ENCODE measurements at regions not wholly inside any gene's neighbourhood (a gene's known extent, or its start where the extent isn't known, plus 50 kb on each side); places are given as distances from the start of the nearest gene placed in this dataset.

DNA sequence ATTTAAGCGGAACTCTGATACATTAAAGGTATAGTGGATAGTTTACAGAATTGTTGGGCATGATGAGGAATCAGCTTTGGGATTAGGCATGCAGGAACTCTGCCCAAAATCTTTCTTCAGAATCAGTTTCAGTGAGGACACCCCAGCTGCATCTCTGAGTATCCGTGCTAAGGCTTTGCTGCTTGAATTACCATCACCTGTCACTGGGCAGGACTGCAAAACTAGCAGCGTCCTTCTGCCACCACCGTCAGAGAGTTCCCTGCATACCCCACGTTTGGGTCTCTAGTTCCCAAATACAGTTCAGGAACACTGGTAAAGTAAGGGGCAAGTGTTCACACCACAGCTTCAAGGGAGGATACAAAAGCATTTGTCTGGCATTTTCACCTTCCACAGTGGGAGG is 164.6 kb upstream of the ARHGEF26 start:
- Histone ChIP-seq H3K4me2 (ENCODE audit: low read length) (no peak overlapping the region), H3K27ac (ENCODE audit: low read length) (no peak overlapping the region), H4K20me1 (ENCODE audit: insufficient read depth, low read length) (no peaks in the 10 kb centered on the region), H3K36me3 (replicated peaks; ENCODE audit: low read depth, low read length) (no peaks in the 10 kb centered on the region), H3K79me2 (ENCODE audit: low read length) (no peaks in the 10 kb centered on the region), H3K9ac (ENCODE audit: low read length) (no peak overlapping the region), H3K4me3 (ENCODE audit: low read length) (no peak overlapping the region), H2AFZ (ENCODE audit: low read depth, low read length) (no peak overlapping the region), H3K9me3 (ENCODE audit: insufficient read depth, low read length) (no peaks in the 10 kb centered on the region), H3K27me3 (ENCODE audit: low read depth, low read length) (no peaks in the 10 kb centered on the region), H3K4me1 (ENCODE audit: low read length) (no peaks in the 10 kb centered on the region)
- TF ChIP-seq EZH2phosphoT487 (IDR thresholded peaks at IDR 0.05; ENCODE audit: low read depth) (no peak), CTCF (IDR thresholded peaks at IDR 0.05; ENCODE audit: low read depth, low read length) (no peak)

DNA sequence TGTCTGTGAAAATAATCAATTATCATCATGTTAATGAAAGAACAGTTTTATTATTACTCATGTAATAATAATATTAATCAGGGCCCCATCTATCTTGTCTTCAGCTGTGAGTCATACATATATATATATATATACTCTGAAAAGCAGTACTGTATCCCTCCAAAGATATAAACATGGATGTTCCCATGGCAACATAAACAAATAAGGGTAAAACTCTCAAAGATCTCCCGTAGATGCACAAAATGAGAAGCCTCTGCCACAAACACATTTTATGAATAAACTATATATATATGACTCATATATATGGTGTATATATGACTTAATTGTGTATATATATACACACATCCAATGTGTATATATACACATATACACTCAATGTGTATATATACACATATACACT is 163.8 kb upstream of the ARHGEF26 start:
- Histone ChIP-seq H2AFZ (ENCODE audit: low read depth, low read length) (no peak overlapping the region), H3K79me2 (ENCODE audit: low read length) (no peaks in the 10 kb centered on the region), H3K4me2 (ENCODE audit: low read length) (no peak overlapping the region), H3K27ac (ENCODE audit: low read length) (no peak overlapping the region), H3K27me3 (ENCODE audit: low read depth, low read length) (no peaks in the 10 kb centered on the region), H3K9me3 (ENCODE audit: insufficient read depth, low read length) (no peaks in the 10 kb centered on the region), H3K9ac (ENCODE audit: low read length) (no peak overlapping the region), H3K36me3 (replicated peaks; ENCODE audit: low read depth, low read length) (no peaks in the 10 kb centered on the region), H4K20me1 (ENCODE audit: insufficient read depth, low read length) (no peaks in the 10 kb centered on the region), H3K4me1 (ENCODE audit: low read length) (no peaks in the 10 kb centered on the region), H3K4me3 (ENCODE audit: low read length) (no peak overlapping the region)
- TF ChIP-seq CTCF (IDR thresholded peaks at IDR 0.05; ENCODE audit: low read depth, low read length) (no peak), EZH2phosphoT487 (IDR thresholded peaks at IDR 0.05; ENCODE audit: low read depth) (no peak)

GRCh38 chr3:153958635-153959595 is 162.3 kb upstream of the ARHGEF26 start:
- no peaks in the 10 kb centered on the region for H3K79me2 ChIP-seq (ENCODE audit: low read length)
- H3K4me3 ChIP-seq (ENCODE audit: low read length): no peak overlapping the region
- TF ChIP-seq CTCF (IDR thresholded peaks at IDR 0.05; ENCODE audit: low read depth, low read length): no peak
- no peak for TF ChIP-seq EZH2phosphoT487 (IDR thresholded peaks at IDR 0.05; ENCODE audit: low read depth)

DNA sequence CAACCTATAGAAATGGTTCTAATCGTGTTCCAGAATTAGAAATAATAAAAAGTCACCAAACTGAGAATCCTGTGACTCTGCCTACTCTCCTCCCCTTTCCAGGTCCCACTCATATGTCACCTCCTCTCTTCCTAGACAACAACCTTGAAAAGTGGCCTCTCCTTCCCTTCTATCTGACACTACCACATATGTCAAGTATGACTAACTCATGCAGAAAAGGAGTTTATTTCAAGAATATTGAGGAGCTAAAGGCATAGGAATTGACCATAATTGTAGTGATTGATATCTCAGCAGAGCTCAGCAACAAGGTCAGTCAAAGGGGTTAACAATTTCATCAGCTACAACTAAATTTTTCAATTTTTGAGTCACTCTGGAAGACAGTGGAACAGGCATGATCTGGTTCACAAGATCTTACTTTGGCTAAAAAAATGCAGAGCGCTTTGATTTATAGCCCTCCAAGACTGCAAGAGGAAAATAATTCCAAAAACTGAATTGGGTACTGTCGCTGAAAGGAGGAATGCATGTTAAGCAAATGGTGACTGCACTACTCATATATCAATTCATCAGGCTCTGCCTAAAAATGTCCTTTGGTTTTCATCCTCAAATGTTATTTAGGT is 160.6 kb upstream of the ARHGEF26 start:
- Histone ChIP-seq H3K4me2 (ENCODE audit: low read length) (no peak overlapping the region), H3K4me3 (ENCODE audit: low read length) (no peak overlapping the region), H4K20me1 (ENCODE audit: insufficient read depth, low read length) (no peaks in the 10 kb centered on the region), H3K27me3 (ENCODE audit: low read depth, low read length) (no peaks in the 10 kb centered on the region), H3K27ac (ENCODE audit: low read length) (no peak overlapping the region), H3K79me2 (ENCODE audit: low read length) (no peaks in the 10 kb centered on the region), H3K36me3 (replicated peaks; ENCODE audit: low read depth, low read length) (no peaks in the 10 kb centered on the region), H3K9ac (ENCODE audit: low read length) (no peak overlapping the region), H2AFZ (ENCODE audit: low read depth, low read length) (no peak overlapping the region), H3K4me1 (ENCODE audit: low read length) (peaks cover 7% of the 10 kb centered on the region; the same call in 1 of the 2 replicates), H3K9me3 (ENCODE audit: insufficient read depth, low read length) (no peaks in the 10 kb centered on the region)
- no peak for TF ChIP-seq CTCF (IDR thresholded peaks at IDR 0.05; ENCODE audit: low read depth, low read length)
- no peak for TF ChIP-seq EZH2phosphoT487 (IDR thresholded peaks at IDR 0.05; ENCODE audit: low read depth)

More at GRCh38 chr3:153958635-153959595, 162.3 kb upstream of the ARHGEF26 start:
- no peak overlapping the region for H3K4me2 ChIP-seq (ENCODE audit: low read length)
- H3K9ac ChIP-seq (ENCODE audit: low read length): no peak overlapping the region
- no peak overlapping the region for H2AFZ ChIP-seq (ENCODE audit: low read depth, low read length)
- H4K20me1 ChIP-seq (ENCODE audit: insufficient read depth, low read length): no peaks in the 10 kb centered on the region
- no peaks in the 10 kb centered on the region for H3K27me3 ChIP-seq (ENCODE audit: low read depth, low read length)
- peaks cover 7% of the 10 kb centered on the region; the same call in 1 of the 2 replicates for H3K4me1 ChIP-seq (ENCODE audit: low read length)
- no peak overlapping the region for H3K27ac ChIP-seq (ENCODE audit: low read length)
- no peaks in the 10 kb centered on the region for H3K36me3 ChIP-seq (replicated peaks; ENCODE audit: low read depth, low read length)
- no peaks in the 10 kb centered on the region for H3K9me3 ChIP-seq (ENCODE audit: insufficient read depth, low read length)
